ENCODE measurements at regions not wholly inside any gene's neighbourhood (a gene's known extent, or its start where the extent isn't known, plus 50 kb on each side); places are given as distances from the start of the nearest gene placed in this dataset.

DNA sequence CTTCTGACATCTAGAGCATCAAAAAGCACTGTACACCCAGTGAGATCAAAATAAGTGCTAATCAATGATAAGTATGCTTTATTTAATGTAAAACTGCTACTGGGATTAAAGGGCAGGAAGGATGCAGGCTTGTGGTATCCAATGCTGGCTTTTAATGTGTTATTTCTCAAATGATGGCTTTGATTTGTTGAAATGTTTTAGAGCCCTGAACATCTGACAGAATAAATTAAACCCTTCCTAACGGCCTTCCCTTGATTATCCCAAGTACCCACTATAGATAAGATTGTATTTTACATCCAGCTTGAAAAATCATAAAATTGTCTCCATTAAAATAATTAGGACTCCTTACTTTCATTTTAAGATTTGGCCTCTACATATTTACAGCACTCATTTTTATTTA lies 382.9 kb downstream of the HNRNPD start:
- DNase-seq = no peak

DNA sequence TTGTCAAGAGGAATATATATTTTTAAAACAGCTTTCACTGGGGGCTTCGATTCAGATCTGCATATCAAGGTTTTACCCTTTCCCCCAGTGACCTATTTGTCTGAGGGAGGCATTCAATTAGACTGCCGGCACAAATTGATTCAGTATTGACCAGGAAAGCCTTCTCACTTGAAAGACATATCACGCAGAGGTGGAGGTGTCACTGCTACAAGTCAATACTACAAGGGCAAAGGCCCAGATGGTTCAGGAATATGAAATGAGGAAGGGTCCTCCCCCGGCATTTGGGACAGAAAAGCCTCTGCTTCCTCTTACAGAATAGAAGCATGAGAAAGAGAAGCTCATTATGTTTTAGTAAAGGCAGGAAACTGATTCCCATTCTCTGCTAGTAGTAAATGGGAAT lies 383.6 kb downstream of the HNRNPD start:
- DNase-seq = no peak

DNA sequence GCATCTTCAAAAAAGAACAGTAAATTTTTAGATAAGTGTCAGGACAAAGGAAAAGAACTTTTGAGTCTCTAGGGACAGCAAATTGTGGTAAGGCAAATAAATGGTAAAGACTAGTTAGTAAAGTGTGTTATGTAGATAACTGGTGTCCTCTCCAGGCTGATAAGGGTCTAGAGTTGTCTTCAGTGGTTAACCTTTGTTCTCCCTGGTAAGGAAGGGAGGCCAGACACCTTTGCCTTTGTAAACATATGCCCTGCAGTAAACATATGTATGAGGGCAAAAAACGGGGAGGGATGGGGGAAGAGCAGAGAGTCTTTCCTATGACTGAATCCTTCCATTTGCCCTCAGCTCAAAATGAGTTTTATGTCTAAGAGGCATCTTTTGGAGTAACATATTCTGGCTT lies 384.6 kb downstream of the HNRNPD start:
- DNase-seq = no peak

- no peak for DNase-seq
Observed at GRCh38 chr4:81988178-81988577, 385.6 kb downstream of the HNRNPD start.

GRCh38 chr4:81984746-81985145 lies 389.0 kb downstream of the HNRNPD start:
- DNase-seq = peak; percentile 18

DNA sequence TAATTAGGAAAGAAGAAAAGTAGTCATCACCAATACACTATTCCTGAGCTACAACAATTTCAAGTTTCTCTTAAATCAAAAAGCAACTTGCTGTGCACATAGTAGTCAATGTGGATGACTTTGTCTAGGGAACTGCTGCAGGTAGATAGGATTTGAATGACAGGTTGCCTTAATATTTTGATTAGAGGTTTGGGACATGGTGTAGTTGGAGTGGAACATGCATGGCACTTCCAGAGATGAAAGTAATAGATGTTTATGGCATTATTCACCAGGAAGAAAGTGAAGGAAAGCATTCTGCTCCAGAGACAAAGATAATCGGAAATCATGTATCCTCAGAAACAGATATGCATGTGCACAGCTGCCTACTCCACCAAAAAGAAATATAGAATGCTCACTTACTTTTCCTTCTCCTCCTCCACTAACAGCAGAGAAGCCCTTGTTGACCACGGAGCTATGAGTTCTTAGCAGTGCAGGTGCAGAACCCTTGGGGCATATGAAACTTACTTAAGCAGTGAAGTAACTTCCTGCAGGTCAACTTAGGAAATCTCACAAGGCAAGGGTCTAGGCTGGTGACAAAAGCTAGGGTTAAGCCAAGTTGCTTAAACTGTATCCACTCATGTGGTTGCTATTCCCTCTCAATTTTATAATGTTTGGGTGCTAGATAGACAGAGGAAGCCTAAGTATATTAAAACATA lies 390.8 kb downstream of the HNRNPD start:
- no peak for DNase-seq

DNA sequence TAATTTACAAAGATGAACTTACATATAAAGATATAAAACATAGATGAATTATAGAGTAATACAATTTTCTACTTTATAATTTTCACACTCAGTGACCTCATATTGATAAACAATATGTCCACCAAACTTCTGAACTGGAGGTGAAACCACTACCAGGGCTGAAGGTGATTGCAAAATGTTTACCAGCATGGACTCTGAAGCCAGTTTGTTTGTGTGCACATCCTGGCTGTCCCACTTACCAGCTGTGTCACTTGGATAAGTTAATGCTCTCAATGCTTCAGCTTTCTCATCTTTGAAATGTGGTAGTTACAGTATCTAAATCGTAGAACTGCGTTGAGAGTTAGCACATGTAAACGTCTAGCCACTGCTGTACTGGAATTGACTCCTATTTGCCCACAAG lies 392.6 kb downstream of the HNRNPD start:
- DNase-seq = no peak

- no peak for DNase-seq
Observed at GRCh38 chr4:81974523-81974922, 399.3 kb downstream of the HNRNPD start.

- no peak for DNase-seq
Observed at GRCh38 chr4:81971637-81972381, 402.0 kb downstream of the HNRNPD start.

DNA sequence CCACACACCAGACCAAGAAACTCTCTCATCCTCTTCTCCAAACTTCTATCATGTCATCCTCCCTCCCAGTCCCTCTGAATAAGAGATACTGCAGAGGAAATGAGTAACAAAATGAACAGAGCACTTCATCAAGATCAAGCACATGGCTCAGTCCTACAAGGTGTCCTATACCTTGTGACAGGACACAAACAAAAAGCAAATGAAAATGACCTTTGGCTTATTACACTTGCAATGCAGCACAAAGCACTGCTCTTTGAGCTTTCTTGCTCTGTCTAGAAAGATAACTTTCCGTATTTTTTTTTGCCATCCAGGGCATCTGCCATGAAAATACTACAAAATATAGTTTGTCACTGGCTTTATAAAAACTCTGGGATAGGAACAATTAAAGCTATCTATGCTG lies 402.7 kb downstream of the HNRNPD start:
- DNase-seq = no peak

DNA sequence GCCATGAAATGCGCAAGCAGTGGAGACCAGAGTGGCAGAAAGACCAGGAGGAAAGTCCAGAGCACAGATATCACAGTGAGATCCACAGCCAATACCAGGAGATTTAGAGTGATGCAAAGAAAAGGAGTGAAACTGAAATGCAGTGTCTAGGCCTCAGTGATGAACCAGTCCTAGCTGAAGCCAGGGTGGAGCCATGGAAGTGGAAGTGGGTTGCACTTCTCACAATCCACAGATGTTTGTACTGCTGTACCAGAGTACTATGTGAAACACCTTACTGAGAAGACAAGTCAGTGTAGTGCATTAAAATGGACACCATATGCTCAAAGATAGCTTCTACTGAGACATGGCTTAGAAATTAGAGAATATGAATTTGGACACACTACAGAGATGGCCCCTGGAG lies 403.3 kb downstream of the HNRNPD start:
- DNase-seq = no peak

- no peak for DNase-seq
Observed at GRCh38 chr4:81966676-81967075, 407.1 kb downstream of the HNRNPD start.

GRCh38 chr4:81965911-81966310 lies 407.9 kb downstream of the HNRNPD start:
- DNase-seq = peak; percentile 70

DNA sequence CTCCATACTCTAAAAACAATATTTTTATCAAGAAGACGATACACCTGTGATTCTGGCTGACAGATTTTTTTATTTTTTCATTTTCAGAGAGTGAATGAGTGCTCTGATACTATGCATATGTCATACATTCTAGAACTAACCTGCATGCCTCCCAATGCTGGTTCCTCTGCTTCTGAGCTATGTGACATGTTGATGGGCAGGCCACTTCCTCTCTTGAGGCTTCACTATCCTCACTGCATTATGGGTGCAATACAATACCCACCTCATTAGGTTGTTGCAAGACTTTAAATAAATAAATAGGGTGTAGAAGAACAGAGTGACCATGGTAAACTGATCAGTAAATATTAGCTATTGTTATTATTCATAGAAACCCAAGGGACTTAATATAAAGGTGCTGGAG lies 408.3 kb downstream of the HNRNPD start:
- DNase-seq = no peak

DNA sequence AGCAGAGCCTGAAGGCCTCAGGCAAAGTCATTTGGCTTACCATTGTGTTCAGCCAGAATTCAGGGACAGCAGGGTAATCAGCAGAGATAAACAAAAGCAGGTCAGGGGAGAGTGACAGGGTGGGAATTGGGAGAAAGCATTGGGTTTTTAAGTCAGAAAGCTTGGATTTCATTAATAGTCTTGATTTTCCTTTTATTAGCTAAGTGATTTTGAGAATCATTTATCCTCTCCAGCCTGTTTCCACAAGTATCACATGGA lies 410.1 kb downstream of the HNRNPD start:
- DNase-seq = no peak

DNA sequence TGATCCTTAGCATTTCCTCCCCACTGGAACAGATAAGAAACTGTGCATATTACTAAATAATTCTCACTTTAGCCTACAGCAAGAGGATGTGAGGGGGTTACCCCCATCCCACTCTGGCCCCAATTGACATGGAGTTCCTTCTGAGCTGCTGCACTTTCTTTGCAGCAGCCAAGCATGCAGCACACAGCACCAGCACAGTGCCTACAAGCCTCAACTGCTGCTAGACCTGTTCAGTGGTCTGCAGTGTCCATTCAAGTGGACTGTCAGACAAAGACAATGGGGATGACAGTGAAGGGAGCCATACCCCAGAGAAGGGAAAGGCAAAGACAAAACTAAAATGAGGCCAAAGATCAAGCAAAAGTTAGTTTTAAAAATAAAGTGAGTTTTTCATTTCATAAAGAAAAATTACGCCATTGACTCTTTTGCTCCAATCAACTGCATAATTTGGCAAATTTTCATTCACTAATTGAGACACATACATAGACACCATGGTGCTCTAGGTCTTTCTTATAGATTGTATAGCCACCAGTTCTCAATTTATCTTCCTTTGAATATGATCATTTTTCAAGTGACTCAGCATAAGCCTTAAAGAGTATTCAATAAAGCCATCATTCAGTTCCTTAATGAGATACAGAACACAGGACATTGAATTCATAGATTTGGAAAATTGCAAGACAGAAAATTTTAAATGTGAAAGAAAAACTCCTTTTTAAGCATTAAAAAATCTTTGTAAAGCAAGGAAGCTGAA lies 410.6 kb downstream of the HNRNPD start:
- no peak for DNase-seq

GRCh38 chr4:81960961-81961360 lies 412.8 kb downstream of the HNRNPD start:
- DNase-seq = no peak

DNA sequence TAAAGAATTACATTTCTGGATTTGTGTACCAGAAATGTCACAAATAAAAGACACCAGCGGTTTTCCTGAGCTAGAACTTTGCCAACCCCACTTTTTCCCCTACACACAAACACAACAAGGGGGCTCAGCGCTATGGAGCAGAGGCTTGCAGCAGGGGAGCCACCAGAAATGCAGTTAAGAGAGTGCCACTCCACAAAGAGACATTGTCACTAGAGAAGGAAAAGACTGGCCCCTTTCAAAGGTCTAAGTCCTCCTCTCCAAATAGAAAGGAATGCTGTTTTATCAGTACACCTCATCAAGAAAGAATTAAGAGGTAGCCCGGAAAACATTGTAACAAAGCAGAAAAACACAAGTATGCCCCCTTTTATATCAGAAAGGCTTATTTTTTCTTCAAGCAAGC lies 419.5 kb downstream of the HNRNPD start:
- DNase-seq = no peak

DNA sequence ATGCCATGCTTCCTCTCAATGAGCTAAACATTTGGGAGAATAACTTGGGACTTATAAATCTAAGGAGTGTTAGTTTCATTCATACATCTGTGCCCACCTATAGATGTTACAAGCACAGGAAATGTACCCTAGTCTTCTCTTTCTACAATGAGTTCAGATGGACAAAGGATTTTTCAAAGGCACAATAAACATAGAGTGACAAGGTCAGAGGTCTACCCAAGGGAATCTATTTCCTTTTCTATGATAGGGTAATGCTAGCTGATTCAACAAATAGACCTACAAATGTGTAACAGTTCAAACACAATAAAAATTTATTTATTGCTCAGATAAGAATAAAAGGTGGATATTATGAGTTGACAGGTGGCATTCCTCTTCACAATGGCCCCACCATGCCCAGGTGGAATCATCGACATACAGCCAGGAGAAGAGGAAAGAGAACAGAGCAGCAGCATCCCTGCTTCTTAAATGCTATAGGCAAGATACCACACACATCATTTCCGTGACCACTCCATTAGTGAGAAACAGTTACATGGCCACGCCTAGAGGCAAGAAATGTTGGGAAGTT lies 421.8 kb downstream of the HNRNPD start:
- DNase-seq = no peak

DNA sequence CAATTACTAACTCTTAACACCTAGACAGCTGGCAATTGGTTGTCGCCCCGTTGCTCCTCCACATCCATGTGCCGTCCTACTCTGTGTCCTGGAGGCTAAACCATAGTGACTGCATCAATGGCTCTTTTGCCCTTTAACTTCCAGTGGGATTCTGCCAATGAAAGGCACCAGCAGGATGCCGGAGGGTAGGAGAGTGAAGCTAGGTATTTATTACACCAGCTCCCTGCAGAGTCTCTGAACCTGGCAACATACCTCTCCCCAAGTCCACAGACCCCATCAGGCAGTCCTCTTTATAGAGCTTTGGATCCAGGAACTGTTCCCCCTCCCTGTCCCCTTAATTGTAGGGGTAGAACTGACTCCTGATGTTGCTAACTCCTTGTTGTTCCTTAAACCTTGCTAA lies 426.8 kb downstream of the HNRNPD start:
- peak; percentile 39 for DNase-seq

GRCh38 chr4:81930506-81931238 lies 443.1 kb downstream of the HNRNPD start:
- no peak for DNase-seq

DNA sequence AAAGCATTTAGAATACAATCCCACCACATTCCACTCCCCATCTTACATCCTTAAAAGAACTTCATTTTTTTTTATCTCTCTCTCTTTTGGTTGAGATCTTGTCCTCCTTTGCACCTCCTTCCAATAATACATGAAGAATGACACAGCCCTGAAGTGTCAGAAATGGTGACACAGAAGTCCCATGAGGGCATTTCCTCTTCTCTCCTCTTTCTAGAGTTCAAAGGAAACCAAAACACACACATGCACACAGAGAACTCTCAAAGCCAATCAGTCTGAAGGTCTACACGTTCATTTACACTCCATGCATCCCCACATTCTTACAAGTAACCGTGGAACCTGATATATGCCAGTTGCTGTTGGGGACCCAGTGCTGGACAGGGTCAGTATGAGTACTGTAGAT lies 450.7 kb downstream of the HNRNPD start:
- no peak for DNase-seq

DNA sequence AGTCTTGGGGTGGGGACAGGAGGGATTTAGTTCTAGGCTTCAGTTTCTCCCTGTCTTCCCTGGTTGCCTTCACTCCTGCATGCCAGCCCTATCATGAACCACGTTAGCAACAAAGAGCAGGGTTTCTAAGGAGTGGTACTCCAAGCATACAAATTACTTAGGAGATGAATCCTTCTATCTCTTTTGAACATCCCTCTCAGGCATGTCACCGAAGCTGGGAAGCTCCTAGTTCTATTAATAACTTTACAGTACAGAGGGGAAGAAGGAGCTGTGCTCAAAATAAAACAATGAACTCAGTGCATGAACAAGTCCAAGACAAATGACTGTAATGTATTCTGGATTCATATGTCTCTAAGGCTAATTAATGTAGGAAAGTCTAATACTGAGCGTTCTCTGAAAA lies 450.6 kb upstream of the RASGEF1B start:
- DNase-seq = no peak
